GM23338 (cell line): ENCODE measurements at regions not wholly inside any gene's neighbourhood (a gene's known extent, or its start where the extent isn't known, plus 50 kb on each side); places are given as distances from the start of the nearest gene placed in this dataset.

Source experiments
- ATAC-seq: fragments of 200-7000 bp; cut with Tn5 transposase; 3 replicates; pipeline ENCODE4 v1.9.1; 2020
- DNase-seq: peaks from one replicate; pipeline ENCODE4 v3.0.0-alpha.2; 2015; ENCODE audit warnings: low spot score
- H2AFZ ChIP-seq: fragments of 200-600 bp; sonication (generic); 2 replicates; pipeline ENCODE4 v1.8.0; 2016; ENCODE audit warnings: antibody characterized with exemption, mild to moderate bottlenecking, moderate library complexity
- H3F3A ChIP-seq: fragments of 200-600 bp; sonication (generic); replicated peaks from 2 replicates; pipeline ENCODE4 v1.8.0; 2017; ENCODE audit warnings: antibody characterized with exemption, mixed run types, low read depth
- H3K27ac ChIP-seq: fragments of 200-600 bp; sonication (generic); 2 replicates; pipeline ENCODE4 v1.6.1; 2016; ENCODE audit warnings: low read depth
- H3K27me3 ChIP-seq: fragments of 200-600 bp; sonication (generic); 2 replicates; pipeline ENCODE4 v1.8.0; 2016; ENCODE audit warnings: mild to moderate bottlenecking, mixed run types, moderate library complexity; ENCODE audit not compliant: insufficient read depth
- H3K36me3 ChIP-seq: fragments of 200-600 bp; sonication (generic); 2 replicates; pipeline ENCODE4 v1.8.0; 2016; ENCODE audit warnings: mild to moderate bottlenecking; ENCODE audit not compliant: insufficient read depth
- H3K4me1 ChIP-seq: fragments of 200-600 bp; sonication (generic); 2 replicates; pipeline ENCODE4 v1.8.0; 2016; ENCODE audit warnings: mild to moderate bottlenecking, moderate library complexity; ENCODE audit not compliant: insufficient read depth
- H3K4me2 ChIP-seq: fragments of 200-600 bp; sonication (generic); 2 replicates; pipeline ENCODE4 v1.7.1; 2017; ENCODE audit warnings: mixed run types
- H3K4me3 ChIP-seq: fragments of 200-600 bp; sonication (generic); 2 replicates; pipeline ENCODE4 v1.6.1; 2016; ENCODE audit warnings: mixed run types
- H3K79me2 ChIP-seq: fragments of 200-600 bp; sonication (generic); replicated peaks from 2 replicates; pipeline ENCODE4 v1.8.0; 2017; ENCODE audit warnings: mild to moderate bottlenecking; ENCODE audit not compliant: insufficient read depth
- H3K9me2 ChIP-seq: fragments of 200-600 bp; sonication (generic); 2 replicates; pipeline ENCODE4 v1.8.0; 2017; ENCODE audit not compliant: insufficient read depth
- H4K20me1 ChIP-seq: fragments of 200-600 bp; sonication (generic); replicated peaks from 2 replicates; pipeline ENCODE4 v1.8.0; 2017; ENCODE audit warnings: mild to moderate bottlenecking; ENCODE audit not compliant: insufficient read depth
- H3K27ac Mint-ChIP-seq: 2 replicates; pipeline ENCODE4 v1.8.0; 2020; ENCODE audit warnings: inconsistent platforms, mild to moderate bottlenecking, moderate library complexity, mixed read lengths
- H3K27me3 Mint-ChIP-seq: 3 replicates; pipeline ENCODE4 v1.8.0; 2022; ENCODE audit warnings: low read depth, mild to moderate bottlenecking, moderate library complexity, mixed read lengths, inconsistent platforms; ENCODE audit not compliant: insufficient read depth, poor library complexity
- H3K36me3 Mint-ChIP-seq: 3 replicates; pipeline ENCODE4 v1.8.0; 2021; ENCODE audit warnings: low read depth, mild to moderate bottlenecking, inconsistent platforms, moderate library complexity, mixed read lengths
- H3K4me1 Mint-ChIP-seq: 3 replicates; pipeline ENCODE4 v1.8.0; 2020; ENCODE audit warnings: mild to moderate bottlenecking, inconsistent platforms, mixed read lengths
- H3K4me3 Mint-ChIP-seq: 3 replicates; pipeline ENCODE4 v1.8.0; 2021; ENCODE audit warnings: moderate library complexity, mild to moderate bottlenecking, inconsistent platforms, mixed read lengths
- H3K9me3 Mint-ChIP-seq: 3 replicates; pipeline ENCODE4 v1.8.0; 2020; ENCODE audit warnings: moderate library complexity, mild to moderate bottlenecking, inconsistent platforms, mixed read lengths
- CREB1 ChIP-seq: fragments of 250-450 bp; sonication (Bioruptor Pico); IDR thresholded peaks from 2 replicates; pipeline ENCODE4 v1.5.0; 2020; ENCODE audit warnings: low read depth, mild to moderate bottlenecking, moderate library complexity
- ETS1 ChIP-seq: IDR thresholded peaks from 2 replicates; pipeline ENCODE4 v1.6.1; 2016; ENCODE audit warnings: antibody characterized with exemption
- EZH2phosphoT487 ChIP-seq: fragments of 200-600 bp; sonication (generic); IDR thresholded peaks from one replicate; pipeline ENCODE4 v1.8.1; 2018; ENCODE audit warnings: antibody characterized with exemption; ENCODE audit not compliant: unreplicated experiment
- JUNB ChIP-seq: IDR thresholded peaks from one replicate; pipeline ENCODE4 v1.6.1; 2016; ENCODE audit warnings: antibody characterized with exemption; ENCODE audit not compliant: unreplicated experiment
- NANOG ChIP-seq: IDR thresholded peaks from 2 replicates; pipeline ENCODE4 v1.6.1; 2016; ENCODE audit warnings: antibody characterized with exemption, borderline replicate concordance
- POLR2AphosphoS5 ChIP-seq: IDR thresholded peaks from 2 replicates; pipeline ENCODE4 v1.6.1; 2016; ENCODE audit warnings: antibody characterized with exemption, low read depth
- STAT1 ChIP-seq: IDR thresholded peaks from one replicate; pipeline ENCODE4 v1.6.1; 2016; ENCODE audit warnings: antibody characterized with exemption; ENCODE audit not compliant: unreplicated experiment
- ZNF114 ChIP-seq: fragments of 250-450 bp; sonication (Bioruptor Pico); IDR thresholded peaks from 2 replicates; pipeline ENCODE4 v1.5.0; 2020; ENCODE audit warnings: mild to moderate bottlenecking, moderate library complexity
- ZNF331 ChIP-seq: fragments of 250-450 bp; sonication (Bioruptor Pico); IDR thresholded peaks from 2 replicates; pipeline ENCODE4 v1.5.0; 2020; ENCODE audit warnings: low read depth, mild to moderate bottlenecking, moderate library complexity
- TF ChIP-seq, protein P1 (sequence below): fragments of 250-450 bp; sonication (Bioruptor Pico); IDR thresholded peaks from 2 replicates; pipeline ENCODE4 v1.5.0; 2020; ENCODE audit warnings: mild to moderate bottlenecking, moderate library complexity

DNA sequence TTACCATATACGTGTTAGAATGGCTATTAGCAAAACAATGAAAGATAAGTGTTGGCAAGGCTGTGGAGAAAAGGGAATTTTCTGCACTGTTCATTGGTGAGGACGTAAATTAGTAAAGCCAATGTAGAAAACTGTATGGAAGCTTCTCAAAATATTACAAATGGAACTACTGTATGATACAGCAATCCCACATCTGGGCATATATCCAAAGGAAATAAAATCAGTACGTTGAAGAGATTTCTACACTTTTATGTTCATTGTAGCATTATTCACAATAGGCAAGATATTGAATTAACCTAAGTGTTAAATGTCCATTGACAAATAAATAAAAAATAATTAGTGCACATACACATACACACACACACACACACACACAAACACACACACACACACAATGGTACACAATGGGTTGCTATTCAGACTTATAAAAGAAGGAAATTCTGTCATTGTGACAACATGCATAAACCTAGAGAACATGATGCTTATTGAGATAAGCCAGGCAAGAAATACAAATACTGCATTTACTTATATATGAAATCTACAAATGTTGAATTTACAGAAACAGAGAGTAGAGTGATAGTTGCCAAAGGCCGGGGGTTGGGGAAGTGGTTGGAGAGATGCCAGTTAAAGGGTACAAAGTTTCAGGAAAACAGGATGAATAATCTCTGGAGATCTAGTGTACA lies 565.8 kb upstream of the LRRC4C start:
- H3K4me3 ChIP-seq, result no peak overlapping the region
- no peak overlapping the region for H3K4me2 ChIP-seq
- no peaks in the 10 kb centered on the region for H3K27me3 Mint-ChIP-seq
- no peaks in the 10 kb centered on the region for H3K79me2 ChIP-seq
- peaks cover 11% of the 10 kb centered on the region; the same call in 2 of the 3 replicates for H3K36me3 Mint-ChIP-seq
- H3K27me3 ChIP-seq, result no peaks in the 10 kb centered on the region
- H3K36me3 ChIP-seq, result no peaks in the 10 kb centered on the region
- H3K27ac Mint-ChIP-seq, result no peak overlapping the region
- TF ChIP-seq, protein P1, sequence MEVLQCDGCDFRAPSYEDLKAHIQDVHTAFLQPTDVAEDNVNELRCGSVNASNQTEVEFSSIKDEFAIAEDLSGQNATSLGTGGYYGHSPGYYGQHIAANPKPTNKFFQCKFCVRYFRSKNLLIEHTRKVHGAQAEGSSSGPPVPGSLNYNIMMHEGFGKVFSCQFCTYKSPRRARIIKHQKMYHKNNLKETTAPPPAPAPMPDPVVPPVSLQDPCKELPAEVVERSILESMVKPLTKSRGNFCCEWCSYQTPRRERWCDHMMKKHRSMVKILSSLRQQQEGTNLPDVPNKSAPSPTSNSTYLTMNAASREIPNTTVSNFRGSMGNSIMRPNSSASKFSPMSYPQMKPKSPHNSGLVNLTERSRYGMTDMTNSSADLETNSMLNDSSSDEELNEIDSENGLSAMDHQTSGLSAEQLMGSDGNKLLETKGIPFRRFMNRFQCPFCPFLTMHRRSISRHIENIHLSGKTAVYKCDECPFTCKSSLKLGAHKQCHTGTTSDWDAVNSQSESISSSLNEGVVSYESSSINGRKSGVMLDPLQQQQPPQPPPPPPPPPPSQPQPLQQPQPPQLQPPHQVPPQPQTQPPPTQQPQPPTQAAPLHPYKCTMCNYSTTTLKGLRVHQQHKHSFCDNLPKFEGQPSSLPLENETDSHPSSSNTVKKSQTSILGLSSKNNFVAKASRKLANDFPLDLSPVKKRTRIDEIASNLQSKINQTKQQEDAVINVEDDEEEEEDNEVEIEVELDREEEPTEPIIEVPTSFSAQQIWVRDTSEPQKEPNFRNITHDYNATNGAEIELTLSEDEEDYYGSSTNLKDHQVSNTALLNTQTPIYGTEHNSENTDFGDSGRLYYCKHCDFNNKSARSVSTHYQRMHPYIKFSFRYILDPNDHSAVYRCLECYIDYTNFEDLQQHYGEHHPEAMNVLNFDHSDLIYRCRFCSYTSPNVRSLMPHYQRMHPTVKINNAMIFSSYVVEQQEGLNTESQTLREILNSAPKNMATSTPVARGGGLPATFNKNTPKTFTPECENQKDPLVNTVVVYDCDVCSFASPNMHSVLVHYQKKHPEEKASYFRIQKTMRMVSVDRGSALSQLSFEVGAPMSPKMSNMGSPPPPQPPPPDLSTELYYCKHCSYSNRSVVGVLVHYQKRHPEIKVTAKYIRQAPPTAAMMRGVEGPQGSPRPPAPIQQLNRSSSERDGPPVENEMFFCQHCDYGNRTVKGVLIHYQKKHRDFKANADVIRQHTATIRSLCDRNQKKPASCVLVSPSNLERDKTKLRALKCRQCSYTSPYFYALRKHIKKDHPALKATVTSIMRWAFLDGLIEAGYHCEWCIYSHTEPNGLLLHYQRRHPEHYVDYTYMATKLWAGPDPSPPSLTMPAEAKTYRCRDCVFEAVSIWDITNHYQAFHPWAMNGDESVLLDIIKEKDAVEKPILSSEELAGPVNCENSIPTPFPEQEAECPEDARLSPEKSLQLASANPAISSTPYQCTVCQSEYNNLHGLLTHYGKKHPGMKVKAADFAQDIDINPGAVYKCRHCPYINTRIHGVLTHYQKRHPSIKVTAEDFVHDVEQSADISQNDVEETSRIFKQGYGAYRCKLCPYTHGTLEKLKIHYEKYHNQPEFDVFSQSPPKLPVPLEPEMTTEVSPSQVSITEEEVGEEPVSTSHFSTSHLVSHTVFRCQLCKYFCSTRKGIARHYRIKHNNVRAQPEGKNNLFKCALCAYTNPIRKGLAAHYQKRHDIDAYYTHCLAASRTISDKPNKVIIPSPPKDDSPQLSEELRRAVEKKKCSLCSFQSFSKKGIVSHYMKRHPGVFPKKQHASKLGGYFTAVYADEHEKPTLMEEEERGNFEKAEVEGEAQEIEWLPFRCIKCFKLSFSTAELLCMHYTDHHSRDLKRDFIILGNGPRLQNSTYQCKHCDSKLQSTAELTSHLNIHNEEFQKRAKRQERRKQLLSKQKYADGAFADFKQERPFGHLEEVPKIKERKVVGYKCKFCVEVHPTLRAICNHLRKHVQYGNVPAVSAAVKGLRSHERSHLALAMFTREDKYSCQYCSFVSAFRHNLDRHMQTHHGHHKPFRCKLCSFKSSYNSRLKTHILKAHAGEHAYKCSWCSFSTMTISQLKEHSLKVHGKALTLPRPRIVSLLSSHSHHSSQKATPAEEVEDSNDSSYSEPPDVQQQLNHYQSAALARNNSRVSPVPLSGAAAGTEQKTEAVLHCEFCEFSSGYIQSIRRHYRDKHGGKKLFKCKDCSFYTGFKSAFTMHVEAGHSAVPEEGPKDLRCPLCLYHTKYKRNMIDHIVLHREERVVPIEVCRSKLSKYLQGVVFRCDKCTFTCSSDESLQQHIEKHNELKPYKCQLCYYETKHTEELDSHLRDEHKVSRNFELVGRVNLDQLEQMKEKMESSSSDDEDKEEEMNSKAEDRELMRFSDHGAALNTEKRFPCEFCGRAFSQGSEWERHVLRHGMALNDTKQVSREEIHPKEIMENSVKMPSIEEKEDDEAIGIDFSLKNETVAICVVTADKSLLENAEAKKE, result no peak
- TF ChIP-seq ZNF331 (no peak), POLR2AphosphoS5 (no peak), STAT1 (no peak), JUNB (no peak), NANOG (no peak), EZH2phosphoT487 (no peak), ZNF114 (CRISPR knock-in tag) (no peak), CREB1 (CRISPR knock-in tag) (no peak), ETS1 (no peak)
- H2AFZ ChIP-seq, result no peak overlapping the region
- H3K9me3 Mint-ChIP-seq, result peaks cover 76% of the 10 kb centered on the region
- no peak overlapping the region for H3K4me3 Mint-ChIP-seq
- ATAC-seq, result no peak
- no peak for DNase-seq
- no peaks in the 10 kb centered on the region for H4K20me1 ChIP-seq
- H3K9me2 ChIP-seq, result 0 out of 2 replicates have a peak, but pooled peaks cover 4% of the 10 kb centered on the region
- no peaks in the 10 kb centered on the region for H3K4me1 Mint-ChIP-seq
- H3K27ac ChIP-seq, result no peak overlapping the region
- H3F3A ChIP-seq, result no peaks in the 10 kb centered on the region
- no peaks in the 10 kb centered on the region for H3K4me1 ChIP-seq
